NCI-H748 treated with DMSO at 0.1 percent for 48 hours (cell line): ENCODE measurements at regions not wholly inside any gene's neighbourhood (a gene's known extent, or its start where the extent isn't known, plus 50 kb on each side); places are given as distances from the start of the nearest gene placed in this dataset.

ENCODE experiments used
- DNase-seq: peaks from one replicate; lab custom pipeline; 2025; lab: John Stamatoyannopoulos, UW

GRCh38 chr10:76615049-76615448, 1022.6 kb downstream of the KCNMA1 start:
- DNase-seq, result no peak
